Muscle of leg (tissue), 3 donors: ENCODE measurements at regions not wholly inside any gene's neighbourhood (a gene's known extent, or its start where the extent isn't known, plus 50 kb on each side); places are given as distances from the start of the nearest gene placed in this dataset.

ENCODE experiments used
- DNase-seq: peaks from one replicate; pipeline ENCODE4 v3.0.0; 2013
- H3K27ac ChIP-seq: one replicate; pipeline ENCODE4 v1.5.1; 2013; ENCODE audit warnings: mild to moderate bottlenecking, low read length, control low read depth
- H3K27me3 ChIP-seq: one replicate; pipeline ENCODE4 v1.6.1; 2013; ENCODE audit warnings: low read length; ENCODE audit not compliant: control insufficient read depth, insufficient read depth
- H3K36me3 ChIP-seq: one replicate; pipeline ENCODE4 v1.6.1; 2013; ENCODE audit warnings: low read length; ENCODE audit not compliant: control insufficient read depth, insufficient read depth
- H3K4me1 ChIP-seq: one replicate; pipeline ENCODE4 v1.6.1; 2013; ENCODE audit warnings: low read length; ENCODE audit not compliant: control insufficient read depth, insufficient read depth
- H3K4me3 ChIP-seq: one replicate; pipeline ENCODE4 v1.5.1; 2013; ENCODE audit warnings: low read length, control low read depth
- H3K9me3 ChIP-seq: replicated peaks from 2 replicates; pipeline ENCODE4 v1.6.1; 2013; ENCODE audit warnings: low read depth, low read length; ENCODE audit not compliant: control insufficient read depth
- WGBS: methylation state at CpG from one replicate; pipeline ENCODE4 v1.1.5; 2013; ENCODE audit warnings: missing lambda C conversion rate; ENCODE audit not compliant: insufficient coverage; 5-methylcytosine and 5-hydroxymethylcytosine counted together

- Histone ChIP-seq H3K4me1 (no peaks in the 10 kb centered on the region), H3K27ac (no peak overlapping the region), H3K27me3 (no peaks in the 10 kb centered on the region), H3K9me3 (no peaks in the 10 kb centered on the region), H3K4me3 (no peak overlapping the region), H3K36me3 (no peaks in the 10 kb centered on the region)
- DNase-seq, result no peak
- no CpG with 5 or more reads among the region's 1 CpG for WGBS
Measured at GRCh38 chr11:81030186-81030585, 1589.4 kb upstream of the TENM4 start.

DNA sequence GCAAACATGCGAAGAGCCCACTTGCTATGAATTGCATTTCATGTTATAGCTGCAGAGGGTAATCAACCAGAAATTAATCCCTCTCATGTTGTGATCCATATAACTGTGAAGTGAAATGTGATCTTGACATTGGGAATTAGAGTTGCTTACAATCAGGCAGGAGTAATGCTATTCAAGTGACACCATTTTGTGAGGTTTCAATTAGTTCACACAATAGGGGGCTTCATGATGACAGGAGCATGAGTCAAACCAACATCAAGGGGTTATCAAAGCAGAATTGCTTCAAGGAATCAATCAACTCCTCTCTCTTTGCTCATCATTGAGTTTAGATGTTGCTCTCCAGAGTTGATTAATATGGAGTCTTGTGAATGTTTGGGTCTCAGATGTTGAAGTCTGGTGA is 1585.2 kb upstream of the TENM4 start:
- no peaks in the 10 kb centered on the region for H3K27me3 ChIP-seq
- WGBS, result no CpG with 5 or more reads among the region's 1 CpG
- no peaks in the 10 kb centered on the region for H3K4me1 ChIP-seq
- no peak overlapping the region for H3K4me3 ChIP-seq
- no peak for DNase-seq
- no peaks in the 10 kb centered on the region for H3K9me3 ChIP-seq
- H3K36me3 ChIP-seq, result no peaks in the 10 kb centered on the region
- no peak overlapping the region for H3K27ac ChIP-seq

GRCh38 chr11:81022057-81022456 is 1581.2 kb upstream of the TENM4 start:
- Histone ChIP-seq H3K4me1 (no peaks in the 10 kb centered on the region), H3K27ac (no peak overlapping the region), H3K27me3 (no peaks in the 10 kb centered on the region), H3K4me3 (no peak overlapping the region), H3K36me3 (no peaks in the 10 kb centered on the region), H3K9me3 (no peaks in the 10 kb centered on the region)
- no peak for DNase-seq
- no CpG with 5 or more reads among the region's 1 CpG for WGBS

GRCh38 chr11:81010631-81011030 is 1569.8 kb upstream of the TENM4 start:
- no CpG with 5 or more reads among the region's 3 CpGs for WGBS
- H3K27me3 ChIP-seq, result no peaks in the 10 kb centered on the region
- no peak for DNase-seq

DNA sequence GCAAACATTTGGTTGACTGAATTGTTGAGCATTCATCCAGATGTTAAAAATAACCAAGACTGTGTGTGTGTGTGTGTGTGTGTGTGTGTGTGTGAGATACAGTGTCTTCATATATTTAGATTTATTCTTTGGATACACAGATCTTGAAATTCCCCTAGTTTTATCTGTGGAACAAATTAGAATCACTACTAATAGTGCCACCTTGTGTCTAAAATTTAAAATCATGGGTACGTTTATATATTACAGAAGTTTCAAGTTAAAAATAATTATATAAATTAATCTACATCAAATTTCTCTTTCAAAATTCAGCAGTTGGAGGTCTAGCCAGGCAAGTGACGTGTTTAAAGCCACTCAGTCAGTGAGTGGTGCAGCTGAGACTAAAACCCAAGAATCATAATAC is 1566.2 kb upstream of the TENM4 start:
- WGBS, result no CpG with 5 or more reads among the region's 2 CpGs

More at GRCh38 chr11:81010631-81011030, 1569.8 kb upstream of the TENM4 start:
- Histone ChIP-seq H3K4me3 (no peak overlapping the region), H3K27ac (no peak overlapping the region), H3K4me1 (no peaks in the 10 kb centered on the region), H3K36me3 (no peaks in the 10 kb centered on the region), H3K9me3 (no peaks in the 10 kb centered on the region)

DNA sequence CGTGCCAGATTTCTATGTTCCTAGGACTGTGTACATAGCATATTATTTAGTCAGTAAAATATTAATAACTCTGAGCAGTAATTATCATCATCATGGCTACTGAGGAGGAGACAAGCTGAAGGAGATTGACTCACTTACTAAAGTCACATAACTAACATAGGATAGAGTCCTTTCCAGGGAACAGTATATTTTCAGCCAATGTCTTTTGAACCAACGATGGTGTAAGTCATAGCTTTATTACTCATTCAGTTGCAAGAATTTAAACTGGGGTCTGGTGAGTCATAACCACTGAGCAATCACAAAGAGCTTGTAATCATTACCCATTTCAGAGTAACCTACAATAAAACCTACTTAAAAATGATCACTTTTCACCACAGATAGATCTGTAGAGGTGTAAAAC is 1564.8 kb upstream of the TENM4 start:
- Histone ChIP-seq H3K4me3 (no peak overlapping the region), H3K27me3 (no peaks in the 10 kb centered on the region), H3K27ac (no peak overlapping the region), H3K4me1 (no peaks in the 10 kb centered on the region), H3K9me3 (no peaks in the 10 kb centered on the region), H3K36me3 (no peaks in the 10 kb centered on the region)
- WGBS, result no CpG with 5 or more reads among the region's 2 CpGs
- no peak for DNase-seq

More for the DNA sequence above, 1566.2 kb upstream of the TENM4 start:
- Histone ChIP-seq H3K27ac (no peak overlapping the region), H3K27me3 (no peaks in the 10 kb centered on the region), H3K36me3 (no peaks in the 10 kb centered on the region), H3K4me1 (no peaks in the 10 kb centered on the region), H3K9me3 (no peaks in the 10 kb centered on the region), H3K4me3 (no peak overlapping the region)
- peak; percentile 24 for DNase-seq

DNA sequence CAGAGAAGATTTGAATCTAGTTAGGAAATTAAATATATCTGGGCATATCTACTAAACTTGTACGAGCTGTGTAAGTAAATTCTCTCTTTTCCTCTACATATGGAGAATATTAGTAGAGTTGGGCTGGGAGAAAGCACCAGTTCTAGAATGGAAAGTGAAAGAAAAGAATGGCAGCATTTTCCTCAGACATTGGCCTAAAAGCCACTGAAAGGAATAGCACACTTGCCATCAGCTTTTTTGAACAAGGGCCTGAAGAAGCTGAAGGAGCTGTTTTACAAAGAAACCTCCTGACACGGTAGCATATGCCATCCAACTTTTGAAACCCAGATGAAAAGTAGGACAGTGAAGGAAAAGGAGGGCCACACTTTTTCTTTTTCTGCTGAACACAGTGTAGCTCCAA is 1563.7 kb upstream of the TENM4 start:
- H3K27ac ChIP-seq, result no peak overlapping the region
- no peaks in the 10 kb centered on the region for H3K36me3 ChIP-seq

DNA sequence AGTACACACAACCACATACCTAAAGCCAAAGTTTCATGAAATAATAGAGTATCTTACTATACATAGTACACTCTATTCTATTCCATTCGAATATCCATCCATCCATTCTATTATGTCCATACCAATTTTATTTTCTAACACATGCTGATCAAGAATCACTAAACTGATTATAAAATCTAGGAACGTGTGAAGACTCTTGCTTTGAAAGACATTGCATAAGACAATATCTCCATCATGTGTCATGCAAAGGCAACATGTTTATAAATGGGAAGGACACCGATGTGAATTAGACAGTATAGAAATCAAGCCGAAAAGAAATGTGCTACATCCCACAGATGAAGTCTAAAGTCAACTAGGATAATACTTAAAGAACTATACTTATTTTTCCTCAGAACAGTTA is 1561.5 kb upstream of the TENM4 start:
- no peaks in the 10 kb centered on the region for H3K4me1 ChIP-seq
- H3K27ac ChIP-seq, result no peak overlapping the region
- H3K4me3 ChIP-seq, result no peak overlapping the region
- no peaks in the 10 kb centered on the region for H3K27me3 ChIP-seq
- H3K9me3 ChIP-seq, result no peaks in the 10 kb centered on the region
- no peaks in the 10 kb centered on the region for H3K36me3 ChIP-seq
- WGBS, result no CpG with 5 or more reads among the region's 4 CpGs
- no peak for DNase-seq

More for the DNA sequence above, 1563.7 kb upstream of the TENM4 start:
- DNase-seq, result no peak
- Histone ChIP-seq H3K27me3 (no peaks in the 10 kb centered on the region), H3K9me3 (no peaks in the 10 kb centered on the region), H3K4me1 (no peaks in the 10 kb centered on the region), H3K4me3 (no peak overlapping the region)
- no CpG with 5 or more reads among the region's 2 CpGs for WGBS

GRCh38 chr11:81000735-81001134 is 1559.9 kb upstream of the TENM4 start:
- no peaks in the 10 kb centered on the region for H3K27me3 ChIP-seq
- H3K36me3 ChIP-seq, result no peaks in the 10 kb centered on the region
- no peak overlapping the region for H3K4me3 ChIP-seq
- no peaks in the 10 kb centered on the region for H3K4me1 ChIP-seq
- no peaks in the 10 kb centered on the region for H3K9me3 ChIP-seq
- no CpG with 5 or more reads among the region's 1 CpG for WGBS
- no peak for DNase-seq
- H3K27ac ChIP-seq, result no peak overlapping the region

DNA sequence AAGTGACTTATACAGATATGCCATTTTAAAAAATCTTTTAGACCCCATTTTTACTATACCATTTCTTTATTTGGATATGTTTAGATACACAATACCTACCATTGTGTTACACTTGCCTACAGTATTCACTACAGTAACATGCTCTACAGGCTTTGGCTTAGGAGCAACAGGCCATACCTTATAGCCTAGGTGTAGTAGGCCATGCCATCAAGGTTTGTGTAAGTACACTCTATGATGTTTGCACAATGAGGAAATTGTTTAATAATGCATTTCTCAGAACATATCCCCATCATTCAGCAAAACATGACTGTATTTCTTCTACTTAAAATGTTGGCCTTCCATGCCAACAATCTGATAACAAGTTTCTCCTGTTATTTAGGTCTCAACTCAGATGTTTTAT is 1559.5 kb upstream of the TENM4 start:
- no peak for DNase-seq
- Histone ChIP-seq H3K27ac (no peak overlapping the region), H3K36me3 (no peaks in the 10 kb centered on the region), H3K4me1 (no peaks in the 10 kb centered on the region), H3K4me3 (no peak overlapping the region), H3K9me3 (no peaks in the 10 kb centered on the region), H3K27me3 (no peaks in the 10 kb centered on the region)

DNA sequence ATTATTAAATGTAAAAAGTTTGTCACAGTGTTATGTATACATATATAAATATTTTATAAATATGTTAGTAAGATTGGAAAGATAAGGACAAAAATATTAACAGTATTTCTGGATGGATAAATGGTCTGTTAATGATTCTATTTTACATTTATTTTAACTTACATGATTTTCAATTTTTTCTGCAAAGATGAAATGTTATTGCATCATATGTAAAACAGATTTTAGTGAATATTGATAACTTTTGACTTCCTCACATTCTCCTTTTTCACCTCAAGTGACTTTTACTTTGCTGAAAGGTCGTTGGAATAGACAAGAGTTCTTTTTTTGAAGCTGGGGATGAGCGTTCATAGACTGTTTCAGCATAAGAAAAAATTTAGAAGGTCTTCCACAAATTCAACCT is 1554.7 kb upstream of the TENM4 start:
- Histone ChIP-seq H3K9me3 (no peaks in the 10 kb centered on the region), H3K36me3 (no peaks in the 10 kb centered on the region), H3K27me3 (no peaks in the 10 kb centered on the region), H3K4me1 (no peaks in the 10 kb centered on the region), H3K4me3 (no peak overlapping the region), H3K27ac (no peak overlapping the region)
- no CpG with 5 or more reads among the region's 2 CpGs for WGBS
- DNase-seq, result no peak
